ENCODE measurements at regions not wholly inside any gene's neighbourhood (a gene's known extent, or its start where the extent isn't known, plus 50 kb on each side); places are given as distances from the start of the nearest gene placed in this dataset.
"Not testable (repeated sequence)": the region's sequence is repeated elsewhere in the genome, so short reads cannot be mapped to it uniquely, and the experiment has no call there.

DNA sequence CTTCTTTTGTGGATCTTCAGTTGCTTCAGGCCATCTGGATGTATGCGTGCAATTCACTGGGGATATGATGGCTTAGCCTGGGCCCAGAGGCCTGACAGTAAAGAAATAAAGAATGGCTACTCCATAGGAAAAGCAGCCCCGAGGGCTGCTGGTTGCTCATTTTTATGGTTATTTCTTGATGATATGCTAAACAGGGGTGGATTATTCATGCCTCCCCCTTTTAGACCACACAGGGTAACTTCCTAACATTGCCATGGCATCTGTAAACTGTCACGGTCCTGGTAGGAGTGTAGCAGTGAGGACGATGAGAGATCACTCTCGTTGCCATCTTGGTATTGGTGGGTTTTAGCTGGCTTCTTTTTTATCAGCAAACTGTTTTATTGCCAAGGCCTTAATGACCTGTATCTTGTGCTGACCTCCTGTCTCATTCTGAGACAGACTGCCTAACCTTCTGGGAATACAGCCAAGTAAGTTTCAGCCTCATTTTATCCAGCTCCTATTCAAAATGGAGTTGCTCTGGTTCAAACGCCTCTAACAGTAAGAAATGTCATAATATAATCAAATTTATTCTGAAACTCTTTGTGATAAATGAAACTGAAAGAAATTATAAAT is 60.5 kb downstream of the DSEL start:
- no peak for DNase-seq

DNA sequence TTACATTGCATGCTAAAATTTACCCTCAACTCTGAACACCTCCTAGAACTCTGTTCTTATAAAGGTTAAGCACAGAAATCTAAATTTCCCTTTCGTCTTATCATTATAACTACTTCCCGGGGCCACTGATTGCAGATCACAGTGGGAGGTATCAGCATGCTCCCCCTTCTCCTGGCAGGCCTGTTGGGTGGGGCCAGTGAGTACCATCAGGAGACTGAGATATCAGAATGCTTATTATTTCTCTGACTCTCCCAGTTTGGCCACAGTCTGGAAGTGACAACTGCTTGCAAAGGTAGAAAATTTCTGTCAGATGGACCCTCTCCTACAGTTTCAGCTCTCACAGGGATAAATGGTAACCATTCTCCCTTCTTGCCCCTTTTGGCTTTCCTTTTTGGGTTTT is 62.6 kb downstream of the DSEL start:
- no peak for DNase-seq

DNA sequence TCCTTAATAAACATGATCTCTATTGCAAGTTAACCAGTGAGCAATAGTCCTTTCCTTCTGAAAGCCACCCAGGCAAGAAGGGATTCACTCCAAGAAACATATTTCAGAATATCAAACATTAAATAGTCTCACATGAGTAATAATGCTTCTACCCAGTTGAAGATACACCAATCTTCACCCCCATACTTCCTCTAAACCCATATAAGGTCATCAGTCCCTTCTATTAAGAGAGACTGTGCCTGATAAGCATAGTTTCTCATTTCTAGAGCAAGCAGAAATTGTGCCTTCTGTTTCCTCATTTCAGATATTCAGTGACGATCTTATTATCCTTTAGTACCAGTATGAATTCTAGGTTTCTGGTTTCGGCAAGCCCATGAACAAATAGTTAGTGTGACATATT is 64.6 kb downstream of the DSEL start:
- DNase-seq, result no peak

DNA sequence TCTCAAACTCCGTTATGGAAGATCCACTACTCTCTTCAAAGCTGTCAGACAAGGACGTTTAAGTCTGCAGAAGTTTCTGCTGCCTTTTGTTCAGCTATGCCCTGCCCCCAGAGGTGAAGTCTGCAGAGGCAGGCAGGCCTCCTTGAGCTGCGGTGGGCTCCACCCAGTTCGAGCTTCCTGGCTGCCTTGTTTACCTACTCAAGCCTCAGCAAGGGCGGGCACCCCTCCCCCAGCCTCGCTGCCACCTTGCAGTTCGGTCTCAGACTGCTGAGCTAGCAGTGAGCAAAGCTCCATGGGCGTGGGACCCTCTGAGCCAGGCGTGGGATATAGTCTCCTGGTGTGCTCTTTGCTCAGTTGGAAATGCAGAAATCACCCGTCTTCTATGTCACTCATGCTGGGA is 65.4 kb downstream of the DSEL start:
- not testable (repeated sequence) for DNase-seq

DNA sequence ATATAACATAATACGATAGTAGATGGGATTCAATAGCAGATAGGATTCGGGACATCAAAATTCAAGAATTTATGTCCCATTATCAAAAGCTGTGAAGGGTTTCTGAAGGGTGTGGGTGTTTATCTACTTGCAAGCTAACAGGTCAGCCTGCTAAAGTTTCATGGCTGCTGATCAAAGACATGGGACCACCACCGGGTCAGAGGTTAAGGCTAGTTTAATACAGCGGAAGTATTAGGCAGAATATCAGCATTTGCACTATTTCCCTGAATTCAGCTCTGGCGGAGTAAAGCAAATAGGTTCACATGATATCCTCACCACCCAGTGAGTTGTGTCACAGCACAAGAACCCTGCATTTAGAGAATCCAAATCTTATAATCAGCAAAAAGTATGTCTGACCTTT is 82.5 kb downstream of the DSEL start:
- no peak for DNase-seq

DNA sequence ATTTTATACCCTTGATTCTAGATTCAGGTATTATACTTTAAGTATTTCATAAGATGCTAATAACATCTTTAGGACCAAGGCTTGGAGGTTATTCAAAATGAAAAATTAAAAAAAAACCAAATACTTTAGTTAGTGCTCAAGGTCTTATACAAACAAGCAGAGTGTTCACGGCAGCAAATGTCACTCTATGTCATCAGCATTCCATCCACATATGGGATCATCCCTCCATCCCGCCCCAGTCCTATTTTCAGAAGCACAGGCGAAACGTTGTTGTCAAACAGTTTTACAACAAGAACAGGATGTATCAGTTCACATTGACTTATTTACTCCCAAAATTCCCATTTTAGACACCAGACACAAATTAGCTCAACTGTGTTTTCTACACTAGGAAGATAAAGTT is 83.7 kb downstream of the DSEL start:
- DNase-seq, result no peak

DNA sequence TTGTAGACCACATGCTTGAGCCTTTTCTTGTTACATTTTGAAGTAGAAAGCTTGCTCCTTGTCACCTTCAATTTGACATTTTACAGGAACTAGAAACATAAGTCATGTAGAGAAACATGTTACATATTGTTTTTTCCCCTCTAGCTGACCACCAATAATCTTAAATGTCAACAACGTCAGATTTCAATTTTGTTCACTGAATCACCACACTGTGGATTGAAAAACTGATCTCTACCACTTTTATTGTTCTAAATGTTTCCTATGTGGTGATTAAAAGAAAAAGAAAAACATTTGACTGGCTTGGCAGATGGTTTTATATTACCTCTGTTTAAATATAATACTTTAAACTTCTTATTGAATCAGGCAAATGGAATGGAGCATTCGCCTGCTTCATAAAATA is 87.7 kb downstream of the DSEL start:
- no peak for DNase-seq

DNA sequence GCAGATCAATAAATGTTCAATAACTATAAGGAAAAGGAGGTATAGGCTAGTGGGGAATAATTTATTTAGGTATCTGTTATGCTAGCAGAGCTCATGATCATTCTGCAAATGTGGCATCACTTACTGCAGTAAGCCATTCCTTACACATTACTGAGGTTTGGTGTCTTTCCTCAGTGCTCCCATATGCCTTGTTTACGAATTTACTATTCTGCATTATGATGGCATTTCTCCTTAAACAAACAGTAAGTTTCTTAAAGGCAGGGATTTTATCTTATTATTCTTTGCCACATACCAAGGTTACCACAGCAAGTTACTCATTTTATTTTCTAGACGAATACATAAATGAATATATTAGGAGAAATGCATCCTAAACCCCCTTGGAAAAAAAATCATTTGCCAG is 88.4 kb downstream of the DSEL start:
- no peak for DNase-seq

DNA sequence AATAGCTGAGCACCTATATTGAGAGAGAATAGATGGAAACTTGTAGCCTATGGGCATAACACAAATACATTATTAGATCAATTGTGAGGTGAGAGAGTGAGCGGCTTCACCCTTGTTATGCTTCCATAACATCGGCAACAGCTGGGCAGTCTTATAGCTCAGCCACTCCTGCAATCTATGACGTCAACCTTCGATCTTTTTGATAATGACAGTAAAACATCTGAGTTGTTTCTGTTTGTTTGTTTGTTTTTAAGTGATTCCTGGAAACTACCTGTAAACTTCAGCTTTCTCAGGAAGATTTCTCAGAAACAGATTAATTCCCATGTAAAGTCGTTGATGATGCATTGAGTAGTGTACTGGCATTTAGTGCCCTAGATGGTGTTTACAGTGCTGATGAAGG is 90.0 kb downstream of the DSEL start:
- no peak for DNase-seq

DNA sequence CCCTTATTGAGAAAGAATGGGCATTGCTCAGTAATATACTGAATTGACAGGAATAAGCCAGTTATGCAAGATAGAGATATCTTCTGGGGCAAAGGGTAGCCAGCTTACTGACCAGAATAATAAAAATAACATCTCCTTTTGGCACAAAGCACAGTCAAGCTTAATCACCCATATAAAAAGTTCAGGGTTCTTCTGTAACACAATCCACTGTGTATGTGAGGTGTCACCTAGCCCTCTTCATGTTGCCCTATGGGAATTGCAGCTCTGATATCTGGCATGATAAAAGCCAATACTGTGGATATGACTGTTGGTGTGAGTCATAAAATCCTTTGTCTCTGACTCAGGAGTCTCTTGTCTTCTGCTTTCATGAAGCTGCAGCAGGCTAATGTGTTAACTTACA is 90.8 kb downstream of the DSEL start:
- DNase-seq, result no peak

DNA sequence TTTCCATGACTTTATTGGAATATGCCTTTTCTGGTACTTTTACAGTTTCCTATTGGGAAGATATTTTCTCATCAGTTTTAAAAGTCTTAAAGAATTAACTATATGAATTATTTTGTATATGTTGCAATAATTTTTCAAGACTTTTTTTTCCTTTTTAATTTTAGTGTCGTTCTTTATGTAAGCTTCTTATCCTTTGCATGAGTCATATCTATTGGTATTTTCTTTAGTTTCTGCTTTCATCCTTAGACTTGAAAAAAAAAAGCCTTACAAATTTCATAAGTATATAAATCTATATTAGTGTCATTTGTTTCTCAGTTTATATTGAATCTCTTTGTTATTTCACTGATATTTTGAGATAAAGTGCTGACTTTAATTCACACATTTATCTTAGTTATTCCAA is 94.9 kb downstream of the DSEL start:
- DNase-seq, result no peak

DNA sequence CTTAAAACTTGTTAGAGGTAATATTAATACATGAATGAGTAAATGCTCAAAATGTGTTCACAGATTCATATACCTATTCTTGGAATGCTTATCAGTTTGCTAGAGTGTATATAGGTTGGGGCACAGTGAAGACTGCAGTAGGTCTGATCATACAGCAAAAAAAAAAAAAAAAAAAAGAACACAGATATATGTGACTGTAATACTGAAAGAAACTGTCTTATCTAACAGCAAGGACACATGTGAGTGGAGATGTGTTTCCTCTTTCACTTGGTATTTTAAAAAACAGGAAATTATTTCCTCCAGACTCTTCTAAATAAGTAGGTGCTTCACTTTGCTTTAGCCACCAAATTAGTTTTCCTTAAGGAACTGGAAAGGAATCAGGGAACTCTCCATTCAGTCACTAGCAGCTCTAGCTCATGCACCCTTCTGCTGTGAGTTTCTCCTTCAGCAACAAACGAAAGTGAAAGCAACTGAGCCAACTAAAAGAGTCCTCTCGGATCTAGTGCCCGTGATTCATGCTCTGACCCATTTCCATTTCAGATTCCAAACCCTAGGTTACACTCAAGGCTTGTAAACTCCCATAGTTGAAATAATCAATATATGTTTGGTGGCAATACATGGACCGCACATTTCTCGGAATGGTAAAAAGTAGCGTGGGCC is 98.5 kb downstream of the DSEL start:
- no peak for DNase-seq

DNA sequence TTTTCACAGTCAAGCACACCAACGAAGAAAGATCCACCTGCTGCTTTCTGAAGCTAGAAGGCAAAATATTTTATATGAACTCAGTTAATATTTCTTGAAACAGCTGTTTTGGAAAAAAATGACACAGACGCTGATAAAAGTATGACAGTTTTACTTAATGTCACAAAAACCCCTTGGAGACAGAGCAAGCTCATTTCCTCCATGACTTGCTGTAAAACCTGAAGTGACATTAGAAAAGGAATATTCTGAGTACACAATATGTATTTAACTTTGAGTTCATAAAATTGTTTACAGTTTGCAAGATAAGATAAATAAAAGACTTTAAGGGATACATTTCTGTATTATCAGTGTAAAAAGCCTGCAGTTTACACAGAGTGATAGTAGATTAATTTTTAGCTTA is 105.4 kb downstream of the DSEL start:
- no peak for DNase-seq

DNA sequence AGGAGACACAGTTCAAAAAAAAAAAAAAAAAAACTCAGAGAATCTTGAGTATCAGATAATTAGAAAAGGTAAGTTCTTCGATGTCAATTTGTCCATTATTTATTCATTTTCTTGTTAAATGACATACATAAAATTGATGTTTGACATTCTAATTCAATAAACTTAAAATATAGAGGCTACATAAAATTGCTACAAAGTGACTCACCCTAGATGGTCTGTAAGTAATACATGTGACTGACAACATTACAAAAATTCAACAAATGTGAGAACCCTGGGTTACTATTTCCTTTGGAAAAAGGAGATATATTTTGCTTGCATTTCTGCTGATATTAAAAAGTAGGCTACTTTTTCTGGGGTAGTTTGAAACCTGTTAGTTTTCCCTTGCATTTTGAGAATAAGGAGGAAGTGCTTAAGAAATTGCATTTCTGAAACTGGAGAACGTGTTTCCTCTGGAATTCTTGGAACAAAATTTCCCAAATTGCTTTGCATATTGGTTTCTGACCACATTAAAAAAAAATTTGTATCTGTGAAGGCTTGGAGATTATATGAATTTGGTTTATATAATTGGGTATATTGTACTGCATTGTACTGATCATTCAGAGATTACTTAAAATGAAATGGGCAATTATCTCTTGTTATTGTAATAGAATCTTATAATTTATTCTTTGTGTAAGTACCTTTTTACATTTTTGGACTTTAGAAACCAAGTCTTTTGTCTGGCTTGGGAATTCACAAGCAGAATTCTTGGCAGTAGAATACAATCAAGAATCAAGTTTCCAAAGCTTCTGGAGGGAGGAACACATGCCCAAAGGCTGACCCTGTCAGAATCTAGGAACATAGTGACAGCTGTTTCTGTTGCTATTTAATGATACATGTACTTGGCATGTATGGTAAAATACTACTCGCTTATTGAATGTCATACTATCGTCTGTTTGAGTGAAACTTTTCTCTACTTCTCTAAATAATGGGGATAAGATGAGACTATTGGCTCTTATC is 106.1 kb downstream of the DSEL start:
- no peak for DNase-seq

DNA sequence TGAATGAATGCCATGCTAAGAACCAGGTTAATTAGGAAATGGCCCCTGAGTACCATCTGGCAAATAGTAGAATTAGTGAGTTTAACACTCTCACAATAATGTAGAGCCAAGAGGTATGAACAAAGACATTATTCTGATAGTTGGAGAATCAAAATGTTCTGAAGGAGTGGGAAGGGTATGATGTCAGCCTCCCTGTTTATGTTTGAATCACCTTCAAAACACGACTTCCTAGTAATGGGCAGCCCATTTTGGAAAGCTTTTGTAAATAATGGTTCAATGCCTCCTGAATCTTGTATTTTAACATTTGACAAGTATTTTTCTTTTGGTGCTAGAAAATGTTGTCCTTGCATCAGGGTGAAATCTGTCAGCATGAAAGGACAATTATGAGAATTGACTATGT is 108.3 kb downstream of the DSEL start:
- DNase-seq, result no peak

DNA sequence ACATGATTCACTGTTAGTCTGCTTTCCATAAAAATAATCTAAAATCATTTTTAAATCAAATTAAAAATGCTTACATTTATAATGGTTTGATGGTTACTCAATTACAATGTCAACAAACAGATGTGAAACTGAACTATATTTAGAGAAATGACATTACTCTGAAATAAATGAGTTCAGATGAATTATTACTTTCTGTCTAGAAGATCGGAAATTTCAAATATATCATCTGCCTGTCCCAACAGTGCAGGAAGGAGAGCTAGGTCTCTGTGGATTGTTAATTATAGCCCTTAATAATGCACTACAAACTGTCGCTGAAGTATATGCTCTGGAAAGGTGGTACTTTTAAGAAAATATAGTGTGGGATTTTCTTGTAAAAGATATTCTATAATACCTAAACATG is 109.8 kb downstream of the DSEL start:
- no peak for DNase-seq

DNA sequence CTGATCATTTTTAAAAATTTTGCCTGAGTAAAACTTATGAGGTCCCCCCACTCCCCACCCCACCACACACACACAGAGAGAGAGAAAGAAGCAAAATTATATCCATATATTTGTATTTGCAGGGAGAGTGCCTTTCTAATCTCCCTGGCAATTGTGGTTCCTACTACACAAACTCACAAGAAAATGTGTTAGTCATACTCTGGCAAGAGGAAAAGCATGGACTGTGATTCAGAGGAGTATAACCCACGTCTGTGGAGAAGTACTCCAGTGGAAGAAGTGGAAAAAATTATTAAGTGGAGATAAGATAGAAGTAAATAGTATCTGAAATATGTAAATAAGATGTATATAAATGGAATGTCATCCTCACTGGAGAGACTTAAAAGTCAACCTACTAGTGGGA is 114.0 kb downstream of the DSEL start:
- no peak for DNase-seq

DNA sequence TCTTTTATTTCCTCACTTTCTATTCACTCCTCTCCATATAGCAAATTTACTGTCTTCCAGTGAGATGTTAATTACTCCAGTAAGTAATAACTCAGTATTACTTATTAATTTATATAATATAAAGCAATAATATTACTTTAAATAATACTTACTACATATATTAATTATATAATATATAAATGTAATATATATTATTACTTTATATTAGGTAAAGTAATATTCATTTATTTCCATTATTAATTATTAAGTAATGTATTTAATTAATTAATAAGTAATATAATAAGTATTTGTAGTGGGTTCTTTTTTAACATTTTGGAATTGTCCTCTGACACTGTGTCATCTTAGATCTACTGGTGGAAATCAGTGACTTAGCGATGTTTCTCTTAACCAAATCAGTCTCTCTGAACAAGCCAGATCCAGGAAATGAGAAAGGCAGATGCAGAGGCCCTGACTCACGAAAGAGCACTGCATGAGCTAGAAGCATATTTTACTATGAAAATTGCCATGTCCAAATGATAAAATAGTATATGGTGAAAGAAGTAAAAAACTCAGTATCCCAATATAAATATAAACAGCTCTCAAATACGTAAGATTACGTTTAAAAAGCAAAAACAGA is 115.9 kb downstream of the DSEL start:
- no peak for DNase-seq

DNA sequence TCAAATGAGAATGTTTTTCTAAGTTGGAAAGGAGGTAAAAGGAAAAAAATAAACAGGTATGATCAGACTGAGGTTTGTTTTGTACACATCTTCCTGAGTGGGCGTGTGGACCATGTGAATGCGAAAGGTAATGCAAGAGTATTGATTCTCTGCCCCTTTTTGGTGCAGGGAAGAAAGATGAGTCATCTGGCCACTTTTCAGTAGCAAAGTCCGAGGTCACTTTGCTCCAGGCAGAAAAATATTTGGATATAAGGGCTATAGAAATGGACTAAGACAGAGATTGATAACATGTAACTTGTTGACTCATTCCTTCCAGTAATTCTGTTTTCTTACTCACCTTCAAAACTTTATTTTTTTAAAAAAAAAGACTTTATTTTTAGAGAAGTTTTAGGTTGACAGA is 130.5 kb downstream of the DSEL start:
- no peak for DNase-seq

DNA sequence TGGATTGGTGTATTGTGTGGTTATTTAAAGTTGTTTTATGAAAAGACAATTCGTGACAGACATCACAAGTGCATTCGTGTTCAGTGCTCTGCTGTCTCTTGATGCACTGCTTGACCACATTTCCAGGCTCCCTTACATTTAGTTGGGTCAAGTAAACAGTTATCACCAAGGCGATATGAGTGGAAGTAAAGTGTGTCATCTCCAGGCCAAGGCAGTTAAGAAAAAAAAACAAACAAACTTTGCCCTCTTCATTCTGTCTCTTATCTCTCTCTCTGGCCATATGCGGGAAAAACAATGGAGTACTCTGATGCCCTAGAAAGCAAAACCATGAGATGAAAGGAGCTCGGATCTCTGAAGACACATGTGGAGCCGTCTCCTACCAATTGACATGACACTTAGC is 131.1 kb downstream of the DSEL start:
- no peak for DNase-seq

DNA sequence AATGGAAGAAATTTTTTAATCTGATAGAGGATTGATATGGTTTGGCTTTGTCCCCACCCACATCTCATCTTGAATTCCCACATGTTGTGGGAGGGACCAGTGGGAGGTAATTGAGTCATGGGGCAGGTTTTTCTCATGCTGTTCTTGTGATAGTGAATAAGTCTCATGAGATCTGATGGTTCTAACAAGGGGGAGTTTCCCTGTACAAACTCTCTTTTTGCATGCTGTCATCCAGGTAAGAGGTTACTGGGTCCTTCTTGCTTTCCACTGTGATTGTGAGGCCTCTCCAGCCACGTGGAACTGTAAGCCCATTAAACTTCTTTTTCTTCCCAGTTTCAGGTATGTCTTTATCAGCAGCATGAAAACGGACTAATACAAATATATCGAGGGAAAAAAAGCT is 132.5 kb downstream of the DSEL start:
- not testable (repeated sequence) for DNase-seq

DNA sequence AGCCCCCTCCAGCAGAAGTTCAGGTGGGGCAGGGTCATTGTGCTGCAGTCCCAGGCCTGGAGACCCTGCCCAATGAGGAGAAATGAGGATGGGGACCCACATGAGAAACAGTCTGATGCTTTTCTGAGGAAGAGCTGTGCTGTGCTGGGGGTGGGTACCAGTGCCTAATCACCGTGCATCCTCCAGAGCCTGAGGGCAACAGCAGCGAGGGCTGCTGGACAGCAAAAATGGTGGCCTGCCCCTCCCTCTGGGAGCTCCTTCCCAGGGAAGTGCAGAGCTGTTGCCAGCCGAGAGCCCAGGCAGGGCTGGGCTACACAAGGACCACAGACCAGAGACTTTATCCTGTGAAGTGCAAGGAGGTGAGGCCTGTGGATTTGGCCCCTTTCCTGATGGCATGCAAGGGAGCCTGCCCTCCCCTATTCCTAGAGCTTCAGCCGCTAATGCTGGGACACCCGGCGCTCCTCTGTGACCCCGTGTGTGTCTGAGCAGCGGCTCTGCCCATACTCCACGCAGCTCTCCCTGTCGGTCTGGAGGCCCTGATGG is 134.8 kb downstream of the DSEL start:
- DNase-seq, result no peak

DNA sequence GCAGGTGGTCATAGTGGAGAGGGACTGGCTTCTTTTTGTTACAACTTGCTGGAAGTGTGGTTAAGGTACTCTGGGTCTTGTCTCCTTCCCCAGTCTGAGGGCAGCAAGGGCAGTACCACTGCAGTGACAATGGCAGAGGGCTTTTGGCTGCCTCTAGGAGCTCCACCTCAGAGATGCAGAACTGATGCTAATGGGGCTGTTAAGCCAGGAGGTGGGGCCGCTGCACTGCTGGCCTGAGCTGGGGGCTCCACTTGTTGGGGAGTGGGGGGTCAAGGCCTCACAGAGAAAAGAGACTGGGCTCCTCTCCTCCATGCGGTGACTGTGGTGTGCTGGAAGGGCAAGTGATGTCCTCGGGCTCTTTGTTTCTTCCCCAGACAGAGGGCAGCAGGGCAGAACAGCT is 135.7 kb downstream of the DSEL start:
- DNase-seq, result no peak

Data from DMS79 treated with DMSO at 0.1 percent for 48 hours (cell line).